H1 (cell line): ENCODE measurements at regions not wholly inside any gene's neighbourhood (a gene's known extent, or its start where the extent isn't known, plus 50 kb on each side); places are given as distances from the start of the nearest gene placed in this dataset.

Experiments
- CTCF ChIA-PET: fragments of 300-600 bp; sonication (Branson Sonifier 250); formaldehyde crosslinking; loops from one replicate; lab custom pipeline; 2021; ENCODE audit not compliant: partially characterized antibody; lab: Charles Lee
- POLR2A ChIA-PET: fragments of 300-600 bp; sonication (Branson Sonifier 250); formaldehyde crosslinking; loops from one replicate; lab custom pipeline; 2021; ENCODE audit warnings: inconsistent platforms; ENCODE audit not compliant: partially characterized antibody; lab: Charles Lee
- DNase-seq, 2 experiments: peaks; one replicate each; pipeline versions ENCODE4 v3.0.0 to v3.0.0-alpha.2; 2010 to 2022; ENCODE audit warnings: low spot score in 2 of 2, low read depth in 1 of 2, mixed read lengths in 1 of 2
- FAIRE-seq: peaks from 2 replicates; lab custom pipeline; 2011; peaks lifted over from hg19 to GRCh38; lab: Jason Lieb, UNC
- H2AFZ ChIP-seq: 2 replicates; pipeline ENCODE4 v1.8.1; 2012; ENCODE audit warnings: low read length, inconsistent platforms
- H2AK5ac ChIP-seq: 2 replicates; pipeline ENCODE4 v1.6.1; 2013; ENCODE audit warnings: low read depth, low read length
- H2BK120ac ChIP-seq: replicated peaks from 2 replicates; pipeline ENCODE3; 2013; ENCODE audit warnings: low read depth, low read length, inconsistent platforms
- H2BK12ac ChIP-seq: 2 replicates; pipeline ENCODE4 v1.6.1; 2013; ENCODE audit warnings: low read depth, low read length
- H2BK15ac ChIP-seq: 2 replicates; pipeline ENCODE4 v1.6.1; 2013; ENCODE audit warnings: low read length
- H2BK20ac ChIP-seq: 2 replicates; pipeline ENCODE4 v1.6.1; 2013; ENCODE audit warnings: low read length
- H2BK5ac ChIP-seq: 2 replicates; pipeline ENCODE4 v1.6.1; 2013; ENCODE audit warnings: low read depth, low read length
- H3K14ac ChIP-seq: 2 replicates; pipeline ENCODE4 v1.6.1; 2013; ENCODE audit warnings: inconsistent platforms; ENCODE audit not compliant: insufficient read length
- H3K18ac ChIP-seq: 2 replicates; pipeline ENCODE4 v1.6.1; 2013; ENCODE audit warnings: low read length; ENCODE audit errors: extremely low read depth
- H3K23ac ChIP-seq: 2 replicates; pipeline ENCODE4 v1.6.1; 2013; ENCODE audit warnings: inconsistent platforms; ENCODE audit not compliant: insufficient read length
- H3K23me2 ChIP-seq: 2 replicates; pipeline ENCODE4 v1.6.1; 2013; ENCODE audit warnings: low read depth, low read length
- H3K27ac ChIP-seq: 2 replicates; pipeline ENCODE4 v1.6.1; 2011; ENCODE audit warnings: low read depth, low read length, inconsistent platforms
- H3K27me3 ChIP-seq, 4 experiments: replicated peaks in 1 of 4; 1 replicate in 1 of 4; 2 replicates in 3 of 4; pipeline versions ENCODE4 v1.6.1 to v1.8.1; 2011 to 2013; ENCODE audit warnings: low read length in 3 of 4, mild to moderate bottlenecking in 3 of 4, inconsistent platforms in 2 of 4, mixed read lengths in 2 of 4, moderate library complexity in 1 of 4; ENCODE audit not compliant: control insufficient read depth in 3 of 4, insufficient read depth in 3 of 4; ENCODE audit errors: extremely low read depth in 1 of 4
- H3K36me3 ChIP-seq, 4 experiments: 2 replicates each; pipeline versions ENCODE4 v1.6.1 to v1.8.1; 2011 to 2013; ENCODE audit warnings: mild to moderate bottlenecking in 4 of 4, low read length in 3 of 4, moderate library complexity in 2 of 4, control low read depth in 1 of 4, inconsistent platforms in 1 of 4; ENCODE audit not compliant: insufficient read depth in 4 of 4, control insufficient read depth in 2 of 4
- H3K4ac ChIP-seq: replicated peaks from 2 replicates; pipeline ENCODE3; 2013; ENCODE audit warnings: low read length, low read depth, mixed read lengths, inconsistent platforms; ENCODE audit not compliant: insufficient read length
- H3K4me1 ChIP-seq, 4 experiments: replicated peaks in 1 of 4; 1 replicate in 1 of 4; 2 replicates in 3 of 4; pipeline versions ENCODE4 v1.6.1 to v1.8.1; 2011 to 2013; ENCODE audit warnings: low read length in 3 of 4, inconsistent platforms in 2 of 4, mixed read lengths in 1 of 4; ENCODE audit not compliant: insufficient read depth in 4 of 4, control insufficient read depth in 3 of 4
- H3K4me2 ChIP-seq, 2 experiments: 2 replicates each; pipeline versions ENCODE4 v1.6.1 to v1.8.1; 2011 to 2013; ENCODE audit warnings: low read depth in 2 of 2, low read length in 2 of 2, control low read depth in 1 of 2, inconsistent platforms in 1 of 2, mild to moderate bottlenecking in 1 of 2; ENCODE audit not compliant: insufficient read depth in 1 of 2
- H3K4me3 ChIP-seq, 4 experiments: fragments of 200-600, 300-600 bp in 1 of 4; sonication (generic), shearing (Covaris generic), sonication (Bioruptor Twin) in 1 of 4; 2 replicates each; pipeline versions ENCODE4 v1.5.1 to v1.8.1; 2011 to 2016; ENCODE audit warnings: low read length in 4 of 4, low read depth in 3 of 4, control low read depth in 2 of 4, inconsistent platforms in 2 of 4, mild to moderate bottlenecking in 2 of 4, mixed read lengths in 1 of 4, moderate library complexity in 1 of 4; ENCODE audit not compliant: insufficient read depth in 2 of 4; ENCODE audit errors: extremely low read depth in 1 of 4
- H3K56ac ChIP-seq: replicated peaks from 2 replicates; pipeline ENCODE3; 2013; ENCODE audit warnings: low read depth, mild to moderate bottlenecking, mixed read lengths, low read length, inconsistent platforms; ENCODE audit not compliant: insufficient read length
- H3K79me1 ChIP-seq: 2 replicates; pipeline ENCODE4 v1.6.1; 2013; ENCODE audit warnings: low read depth, low read length, control low read depth
- H3K79me2 ChIP-seq, 2 experiments: 2 replicates each; pipeline versions ENCODE4 v1.6.1 to v1.8.1; 2012 to 2013; ENCODE audit warnings: low read length in 2 of 2, mild to moderate bottlenecking in 2 of 2, inconsistent platforms in 1 of 2; ENCODE audit not compliant: insufficient read depth in 2 of 2, control insufficient read depth in 1 of 2
- H3K9ac ChIP-seq, 4 experiments: replicated peaks in 1 of 4; 1 replicate in 1 of 4; 2 replicates in 3 of 4; pipeline versions ENCODE4 v1.6.1 to v1.8.1; 2011 to 2013; ENCODE audit warnings: low read depth in 3 of 4, low read length in 3 of 4, control low read depth in 2 of 4, mild to moderate bottlenecking in 2 of 4, moderate library complexity in 2 of 4, inconsistent platforms in 1 of 4; ENCODE audit errors: extremely low read depth in 1 of 4
- H3K9me3 ChIP-seq, 2 experiments: 2 replicates each; pipeline versions ENCODE4 v1.6.1 to v1.8.1; 2012 to 2013; ENCODE audit warnings: mild to moderate bottlenecking in 2 of 2, moderate library complexity in 2 of 2, control low read depth in 1 of 2, inconsistent platforms in 1 of 2, low read depth in 1 of 2, low read length in 1 of 2, mixed read lengths in 1 of 2; ENCODE audit not compliant: insufficient read depth in 2 of 2
- H4K20me1 ChIP-seq, 2 experiments: replicated peaks in 1 of 2; 2 replicates each; pipeline versions ENCODE3 to v1.8.1; 2011 to 2013; ENCODE audit warnings: inconsistent platforms in 2 of 2, low read length in 2 of 2, mild to moderate bottlenecking in 1 of 2; ENCODE audit not compliant: insufficient read depth in 2 of 2, control insufficient read depth in 1 of 2
- H4K5ac ChIP-seq: 2 replicates; pipeline ENCODE4 v1.6.1; 2013; ENCODE audit warnings: low read length, low read depth, mixed read lengths, inconsistent platforms; ENCODE audit not compliant: insufficient read length
- H4K8ac ChIP-seq: 2 replicates; pipeline ENCODE4 v1.8.0; 2013; ENCODE audit warnings: mild to moderate bottlenecking, moderate library complexity, low read length, inconsistent platforms; ENCODE audit not compliant: insufficient read depth; ENCODE audit errors: extremely low read depth
- H4K91ac ChIP-seq: replicated peaks from 2 replicates; pipeline ENCODE3; 2013; ENCODE audit warnings: low read length, mixed read lengths, inconsistent platforms; ENCODE audit not compliant: insufficient read length
- CHD2 ChIP-seq: IDR thresholded peaks from 2 replicates; pipeline ENCODE4 v1.6.1; 2012; ENCODE audit warnings: low read length, improper control_type of control experiment
- KDM1A ChIP-seq: fragments of 200-600, 300-600 bp; sonication (generic); IDR thresholded peaks from 2 replicates; pipeline ENCODE4 v1.7.1; 2016; ENCODE audit warnings: mild to moderate bottlenecking, low read length, borderline replicate concordance
- MAFK ChIP-seq: IDR thresholded peaks from 2 replicates; pipeline ENCODE4 v1.6.1; 2012; ENCODE audit warnings: low read depth, mild to moderate bottlenecking, improper control_type of control experiment, low read length
- POLR2A ChIP-seq, 2 experiments: IDR thresholded peaks; 1 replicate in 1 of 2; 2 replicates in 1 of 2; pipeline ENCODE4 v1.6.1; 2011; ENCODE audit warnings: low read depth in 2 of 2, low read length in 2 of 2, mild to moderate bottlenecking in 2 of 2; ENCODE audit errors: control extremely low read depth in 1 of 2
- TAF1 ChIP-seq: IDR thresholded peaks from 2 replicates; pipeline ENCODE4 v1.6.1; 2011; ENCODE audit warnings: mild to moderate bottlenecking, low read depth, low read length
- YY1 ChIP-seq: IDR thresholded peaks from 2 replicates; pipeline ENCODE4 v1.6.1; 2011; ENCODE audit warnings: low read depth, mild to moderate bottlenecking, low read length
- WGBS, 2 experiments: shearing (Covaris generic) in 1 of 2; methylation state at CpG; one replicate each; pipeline versions ENCODE4 v1.1.6 to v1.1.7; 2013 to 2015; ENCODE audit warnings: low lambda C conversion rate in 2 of 2, mixed read lengths in 2 of 2, inconsistent platforms in 1 of 2, low coverage in 1 of 2, missing lambda C conversion rate in 1 of 2; ENCODE audit not compliant: insufficient replicate concordance in 2 of 2, insufficient coverage in 1 of 2, insufficient read length in 1 of 2; ENCODE audit errors: extremely low coverage in 1 of 2, missing lambda C conversion rate in 1 of 2; 5-methylcytosine and 5-hydroxymethylcytosine counted together
- TF ChIP-seq, protein P1 (sequence below): IDR thresholded peaks from 2 replicates; pipeline ENCODE4 v1.6.1; 2012; ENCODE audit warnings: inconsistent platforms

GRCh38 chr17:33935822-33936221 lies 319.3 kb upstream of the CCL2 start:
- Histone ChIP-seq H2BK15ac (no peak overlapping the region), H2BK120ac (no peak overlapping the region), H3K27me3 (no peaks in the 10 kb centered on the region; a peak in 1 of 7 replicates), H3K4me3 (no peak overlapping the region), H3K23ac (no peak overlapping the region), H4K5ac (no peak overlapping the region), H3K27ac (no peak overlapping the region), H4K8ac (no peak overlapping the region), H2BK5ac (no peak overlapping the region), H2BK20ac (no peak overlapping the region), H3K79me1 (no peaks in the 10 kb centered on the region), H4K20me1 (no peaks in the 10 kb centered on the region), H2BK12ac (no peak overlapping the region), H3K4me2 (no peak overlapping the region), H3K14ac (no peak overlapping the region), H3K79me2 (no peaks in the 10 kb centered on the region), H2AK5ac (no peak overlapping the region), H3K18ac (no peak overlapping the region), H3K36me3 (no peaks in the 10 kb centered on the region), H3K23me2 (no peaks in the 10 kb centered on the region), H3K56ac (no peak overlapping the region), H4K91ac (no peak overlapping the region), H2AFZ (no peak overlapping the region), H3K9me3 (no peaks in the 10 kb centered on the region), H3K9ac (no peak overlapping the region), H3K4me1 (no peaks in the 10 kb centered on the region; a peak in 2 of 7 replicates), H3K4ac (no peak overlapping the region)
- FAIRE-seq = no peak
- DNase-seq = no peak
- POLR2A ChIA-PET = no interaction called here
- 96% methylated on average over 4 of the region's 4 CpGs; no CpG with 5 or more reads in 1 of the 2 experiments for WGBS, 2 experiments
- CTCF ChIA-PET = interaction anchor here (1.0 to 1.5 kb wide), 4 partner anchors 9 to 156 kb away, joined by 3 to 14 read pairs (median 4); no protein-coding TSS in a partner anchor
- TF ChIP-seq POLR2A (IDR thresholded peaks at IDR 0.05; ENCODE audit: control extremely low read depth in 1 of 2, low read depth in 2 of 2, low read length in 2 of 2) = no peak
- no peak for TF ChIP-seq MAFK
- no peak for TF ChIP-seq YY1
- no peak for TF ChIP-seq KDM1A
- TF ChIP-seq, protein P1, sequence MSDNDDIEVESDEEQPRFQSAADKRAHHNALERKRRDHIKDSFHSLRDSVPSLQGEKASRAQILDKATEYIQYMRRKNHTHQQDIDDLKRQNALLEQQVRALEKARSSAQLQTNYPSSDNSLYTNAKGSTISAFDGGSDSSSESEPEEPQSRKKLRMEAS = no peak
- no peak for TF ChIP-seq TAF1
- TF ChIP-seq CHD2 = no peak
